ENCODE measurements at regions not wholly inside any gene's neighbourhood (a gene's known extent, or its start where the extent isn't known, plus 50 kb on each side); places are given as distances from the start of the nearest gene placed in this dataset.

GRCh38 chr16:66240631-66241395 lies 125.7 kb upstream of the CDH5 start:
- Mint-ChIP-seq H3K4me3 (no peak overlapping the region), H3K36me3 (ENCODE audit: insufficient read depth in 2 of 2) (no peaks in the 10 kb centered on the region), H3K4me1 (ENCODE audit: low read depth) (no peaks in the 10 kb centered on the region), H3K9me3 (peaks cover 2% of the 10 kb centered on the region in 2 donors), H3K27me3 (ENCODE audit: low read depth) (no peaks in the 10 kb centered on the region), H3K27ac (no peak overlapping the region)
- DNase-seq (no peak), ATAC-seq (replicated peaks in 1 of 2) (no peak)

GRCh38 chr16:66240088-66240487 lies 126.4 kb upstream of the CDH5 start:
- peaks cover 2% of the 10 kb centered on the region in 2 donors for H3K9me3 Mint-ChIP-seq

DNA sequence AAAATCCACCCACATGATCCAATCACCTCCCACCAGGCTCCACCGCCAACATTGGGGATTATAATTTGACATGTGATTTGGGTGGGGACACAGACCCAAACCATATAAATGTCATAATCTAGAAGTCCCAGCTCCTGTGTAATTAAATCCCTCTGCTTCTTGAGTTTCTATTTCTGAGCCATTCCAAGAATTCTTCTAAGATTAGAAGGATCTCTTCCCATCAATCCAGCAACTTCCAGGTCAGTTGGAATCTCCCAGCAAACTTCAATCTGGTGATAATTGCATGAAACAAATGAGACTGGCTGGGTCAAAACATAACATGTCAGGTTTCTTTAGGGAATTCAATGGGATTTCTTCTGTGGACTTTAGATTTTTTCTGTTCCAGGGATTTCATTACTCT lies 127.8 kb upstream of the CDH5 start:
- no peak overlapping the region for H3K27ac Mint-ChIP-seq
- DNase-seq (no peak), ATAC-seq (replicated peaks in 1 of 2) (no peak)
- no peaks in the 10 kb centered on the region for H3K4me1 Mint-ChIP-seq (ENCODE audit: low read depth)
- H3K4me3 Mint-ChIP-seq: no peak overlapping the region
- H3K9me3 Mint-ChIP-seq: peaks cover 2% of the 10 kb centered on the region in 2 donors
- no peaks in the 10 kb centered on the region for H3K27me3 Mint-ChIP-seq (ENCODE audit: low read depth)
- H3K36me3 Mint-ChIP-seq (ENCODE audit: insufficient read depth in 2 of 2): no peaks in the 10 kb centered on the region

More at GRCh38 chr16:66240088-66240487, 126.4 kb upstream of the CDH5 start:
- Mint-ChIP-seq H3K36me3 (ENCODE audit: insufficient read depth in 2 of 2) (no peaks in the 10 kb centered on the region), H3K27ac (no peak overlapping the region), H3K4me1 (ENCODE audit: low read depth) (no peaks in the 10 kb centered on the region), H3K27me3 (ENCODE audit: low read depth) (no peaks in the 10 kb centered on the region), H3K4me3 (no peak overlapping the region)
- ATAC-seq (replicated peaks in 1 of 2) (no peak), DNase-seq (no peak)

DNA sequence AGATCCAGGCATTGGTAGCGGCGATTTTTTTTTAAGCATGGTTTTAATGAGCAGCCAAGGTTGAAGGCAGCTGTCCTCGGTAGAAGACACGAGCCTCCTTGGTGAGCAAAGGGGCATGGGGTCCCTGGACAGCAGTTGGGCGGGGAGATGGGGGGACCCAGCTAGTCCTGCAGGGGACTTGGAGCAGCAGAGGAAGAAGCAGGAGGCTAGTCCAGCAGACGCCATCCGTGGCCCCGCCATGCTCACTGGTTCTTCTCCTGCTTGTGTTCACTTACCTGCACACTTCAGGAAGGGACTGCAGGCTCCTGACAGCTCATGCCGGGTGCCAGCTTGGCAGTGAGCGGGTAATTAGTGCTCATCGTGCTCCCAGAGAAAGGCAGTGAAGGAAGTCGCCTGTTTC lies 130.2 kb upstream of the CDH5 start:
- no peaks in the 10 kb centered on the region for H3K4me1 Mint-ChIP-seq (ENCODE audit: low read depth)
- ATAC-seq (replicated peaks in 1 of 2) (no peak), DNase-seq (no peak)
- H3K9me3 Mint-ChIP-seq: peaks cover 2% of the 10 kb centered on the region in 2 donors
- H3K4me3 Mint-ChIP-seq: no peak overlapping the region
- no peak overlapping the region for H3K27ac Mint-ChIP-seq
- no peaks in the 10 kb centered on the region for H3K36me3 Mint-ChIP-seq (ENCODE audit: insufficient read depth in 2 of 2)
- H3K27me3 Mint-ChIP-seq (ENCODE audit: low read depth): no peaks in the 10 kb centered on the region

- DNase-seq: no peak
- H3K9me3 Mint-ChIP-seq: no peaks in the 10 kb centered on the region
- H3K36me3 Mint-ChIP-seq (ENCODE audit: insufficient read depth in 2 of 2): no peaks in the 10 kb centered on the region
- no peaks in the 10 kb centered on the region for H3K27me3 Mint-ChIP-seq (ENCODE audit: low read depth)
- no peak for ATAC-seq (replicated peaks in 1 of 2)
- no peak overlapping the region for H3K4me3 Mint-ChIP-seq
- H3K4me1 Mint-ChIP-seq (ENCODE audit: low read depth): no peaks in the 10 kb centered on the region
- no peak overlapping the region for H3K27ac Mint-ChIP-seq
Observed at GRCh38 chr16:66231452-66232160, 134.9 kb upstream of the CDH5 start.

- Mint-ChIP-seq H3K27me3 (ENCODE audit: low read depth) (no peaks in the 10 kb centered on the region), H3K4me3 (no peak overlapping the region), H3K4me1 (ENCODE audit: low read depth) (no peaks in the 10 kb centered on the region), H3K36me3 (ENCODE audit: insufficient read depth in 2 of 2) (no peaks in the 10 kb centered on the region), H3K9me3 (no peaks in the 10 kb centered on the region), H3K27ac (no peak overlapping the region)
- DNase-seq: no peak
- no peak for ATAC-seq (replicated peaks in 1 of 2)
Observed at GRCh38 chr16:66229651-66230050, 136.8 kb upstream of the CDH5 start.

DNA sequence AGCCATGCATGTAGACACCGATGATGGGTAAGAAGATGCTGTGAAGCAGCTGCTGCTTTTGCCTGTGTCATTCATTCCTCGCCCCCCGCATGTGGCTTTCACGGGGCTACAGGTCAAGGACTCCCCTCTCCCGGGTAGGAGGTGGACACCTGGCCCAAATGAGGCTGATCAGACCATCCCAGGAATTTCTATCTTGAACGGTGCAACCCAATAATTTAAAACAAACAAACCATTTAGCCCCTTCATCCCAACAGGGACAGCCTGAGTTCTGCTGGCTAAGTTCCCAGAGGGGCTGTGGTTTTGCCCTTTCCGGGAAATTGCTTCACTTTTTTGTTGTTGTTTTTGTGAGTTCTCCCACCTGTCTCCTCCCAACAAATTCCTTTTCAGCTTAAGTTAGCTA lies 137.7 kb upstream of the CDH5 start:
- no peak for DNase-seq
- Mint-ChIP-seq H3K36me3 (ENCODE audit: insufficient read depth in 2 of 2) (no peaks in the 10 kb centered on the region), H3K27ac (no peak overlapping the region), H3K27me3 (ENCODE audit: low read depth) (no peaks in the 10 kb centered on the region), H3K4me1 (ENCODE audit: low read depth) (no peaks in the 10 kb centered on the region), H3K4me3 (no peak overlapping the region), H3K9me3 (no peaks in the 10 kb centered on the region)
- no peak for ATAC-seq (replicated peaks in 1 of 2)

DNA sequence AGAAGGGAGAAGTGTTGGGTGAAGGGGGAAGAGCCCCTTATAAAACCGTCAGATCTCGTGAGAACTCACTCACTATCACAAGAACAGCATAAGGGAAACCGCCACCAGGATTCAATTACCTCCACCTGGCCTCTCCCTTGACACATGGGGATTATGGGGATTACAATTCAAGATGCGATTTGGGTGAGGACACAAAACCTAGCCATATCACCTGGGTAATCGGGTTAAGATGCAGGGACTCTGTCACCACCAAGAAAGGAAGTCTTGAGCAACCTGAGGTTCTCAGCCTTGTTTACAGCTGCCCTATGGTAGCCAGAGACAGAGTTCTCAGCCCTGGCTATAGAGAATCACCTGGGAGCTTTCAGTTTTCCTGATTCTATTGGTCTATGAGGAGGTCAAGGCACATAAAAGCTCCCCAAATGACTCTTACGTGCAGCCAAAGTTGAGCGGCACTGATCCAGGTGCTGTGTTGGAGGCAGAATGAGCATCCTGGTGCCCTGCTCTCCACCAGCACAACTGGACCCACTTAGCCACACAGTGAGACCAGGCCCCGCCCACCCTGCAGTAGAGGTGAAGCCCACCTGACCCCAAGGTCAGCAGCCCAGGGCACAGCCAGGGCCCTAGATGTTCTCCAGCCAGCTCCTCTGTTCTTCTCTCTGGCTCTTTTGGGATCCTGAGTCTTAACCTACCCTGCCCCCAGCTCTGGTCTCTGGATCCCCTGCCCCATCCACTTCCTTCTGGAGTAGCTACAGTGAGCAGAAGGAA lies 138.5 kb upstream of the CDH5 start:
- no peaks in the 10 kb centered on the region for H3K4me1 Mint-ChIP-seq (ENCODE audit: low read depth)
- H3K9me3 Mint-ChIP-seq: no peaks in the 10 kb centered on the region
- DNase-seq (no peak), ATAC-seq (replicated peaks in 1 of 2) (no peak)
- H3K36me3 Mint-ChIP-seq (ENCODE audit: insufficient read depth in 2 of 2): no peaks in the 10 kb centered on the region
- no peak overlapping the region for H3K27ac Mint-ChIP-seq
- H3K27me3 Mint-ChIP-seq (ENCODE audit: low read depth): no peaks in the 10 kb centered on the region
- H3K4me3 Mint-ChIP-seq: no peak overlapping the region

DNA sequence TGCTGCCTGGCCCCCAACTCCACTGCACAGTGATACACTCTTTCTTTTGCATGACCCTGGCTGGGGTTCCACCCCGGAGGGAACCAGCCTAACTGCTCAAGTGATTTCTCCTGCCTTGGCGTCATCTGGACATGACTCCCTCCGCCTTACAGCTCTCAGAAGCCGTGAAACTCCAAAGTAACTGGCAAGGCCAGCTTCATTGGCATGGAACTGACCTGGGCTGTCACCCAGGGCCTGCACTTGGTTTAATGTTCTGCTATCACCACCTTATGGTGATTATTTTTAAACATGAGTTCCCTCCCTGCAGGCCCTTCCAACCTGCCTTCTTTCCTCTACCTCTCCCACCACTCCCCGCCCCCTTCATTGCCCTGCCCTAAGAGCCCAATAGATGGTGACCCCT lies 139.7 kb upstream of the CDH5 start:
- Mint-ChIP-seq H3K4me3 (no peak overlapping the region), H3K4me1 (ENCODE audit: low read depth) (no peaks in the 10 kb centered on the region), H3K27ac (no peak overlapping the region), H3K27me3 (ENCODE audit: low read depth) (no peaks in the 10 kb centered on the region), H3K36me3 (ENCODE audit: insufficient read depth in 2 of 2) (no peaks in the 10 kb centered on the region), H3K9me3 (peaks cover 0 to 1% of the 10 kb centered on the region in 2 donors)
- ATAC-seq (replicated peaks in 1 of 2) (no peak), DNase-seq (no peak)

DNA sequence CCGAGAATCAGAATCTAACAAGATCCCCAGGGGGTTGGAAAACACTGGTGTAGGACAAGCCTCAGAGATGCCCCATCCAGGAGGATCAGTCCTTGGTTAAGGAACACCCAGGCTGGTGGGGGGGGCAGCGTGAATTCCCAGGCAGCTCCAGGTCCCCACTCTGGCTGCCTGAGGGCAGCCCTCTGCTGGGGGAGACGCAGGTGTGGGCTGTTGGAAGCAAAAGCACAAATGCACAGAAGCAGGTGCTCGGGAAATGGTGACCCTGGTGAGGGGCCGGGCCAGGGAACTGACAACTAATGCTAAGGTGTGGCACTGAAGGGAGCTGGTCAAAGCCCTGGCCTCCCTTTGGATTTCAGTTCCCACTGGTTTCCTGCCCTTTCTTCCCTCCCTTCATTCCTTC lies 140.8 kb upstream of the CDH5 start:
- H3K27me3 Mint-ChIP-seq (ENCODE audit: low read depth): no peaks in the 10 kb centered on the region
- no peaks in the 10 kb centered on the region for H3K4me1 Mint-ChIP-seq (ENCODE audit: low read depth)
- DNase-seq (no peak), ATAC-seq (replicated peaks in 1 of 2) (no peak)
- H3K9me3 Mint-ChIP-seq: peaks cover 0 to 1% of the 10 kb centered on the region in 2 donors
- no peaks in the 10 kb centered on the region for H3K36me3 Mint-ChIP-seq (ENCODE audit: insufficient read depth in 2 of 2)
- H3K4me3 Mint-ChIP-seq: no peak overlapping the region
- H3K27ac Mint-ChIP-seq: no peak overlapping the region

DNA sequence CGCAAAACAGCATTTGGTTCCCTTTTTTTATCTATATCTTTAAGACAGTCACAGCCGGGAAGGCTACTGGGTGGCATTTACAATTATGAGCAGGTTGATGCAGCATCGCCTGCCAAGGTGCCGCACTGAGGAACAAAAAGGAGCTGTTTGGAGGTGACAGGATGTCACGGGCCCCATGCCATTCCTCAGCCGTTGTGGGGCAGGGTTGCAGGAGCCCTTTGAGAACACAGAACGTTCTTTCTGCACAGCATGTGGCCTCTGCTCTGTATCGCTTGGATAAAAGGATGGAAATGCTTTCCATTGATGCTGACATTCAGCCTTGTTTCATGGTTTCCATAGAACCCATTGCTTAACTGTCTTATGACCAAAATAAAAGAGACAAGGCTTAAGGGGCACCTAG lies 141.9 kb upstream of the CDH5 start:
- DNase-seq: no peak
- Mint-ChIP-seq H3K9me3 (peaks cover 0 to 1% of the 10 kb centered on the region in 2 donors), H3K4me3 (no peak overlapping the region), H3K27me3 (ENCODE audit: low read depth) (no peaks in the 10 kb centered on the region), H3K4me1 (ENCODE audit: low read depth) (no peaks in the 10 kb centered on the region), H3K36me3 (ENCODE audit: insufficient read depth in 2 of 2) (no peaks in the 10 kb centered on the region), H3K27ac (no peak overlapping the region)
- no peak for ATAC-seq (replicated peaks in 1 of 2)

DNA sequence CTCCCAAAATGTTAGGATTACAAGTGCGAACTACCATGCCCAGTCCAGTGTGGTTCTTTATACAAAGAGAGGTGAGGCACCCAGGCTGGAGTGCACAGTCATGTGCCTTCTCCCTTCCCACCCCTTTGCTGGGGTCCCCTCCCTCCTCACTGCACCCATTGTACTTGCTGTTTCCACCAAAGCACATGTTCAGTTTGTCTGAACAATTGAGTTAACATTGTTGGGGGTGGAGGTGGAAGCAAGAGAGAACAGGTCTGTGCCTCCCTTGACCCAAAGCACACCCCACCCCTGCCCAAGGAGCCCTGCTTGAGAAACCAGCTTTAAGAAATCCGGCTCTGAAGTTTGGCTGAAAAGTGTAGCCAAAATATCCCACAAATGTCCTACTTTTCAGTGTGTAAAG lies 142.3 kb upstream of the CDH5 start:
- no peaks in the 10 kb centered on the region for H3K27me3 Mint-ChIP-seq (ENCODE audit: low read depth)
- H3K4me1 Mint-ChIP-seq (ENCODE audit: low read depth): no peaks in the 10 kb centered on the region
- no peak for DNase-seq
- no peak overlapping the region for H3K4me3 Mint-ChIP-seq
- no peak overlapping the region for H3K27ac Mint-ChIP-seq
- H3K36me3 Mint-ChIP-seq (ENCODE audit: insufficient read depth in 2 of 2): no peaks in the 10 kb centered on the region
- ATAC-seq (replicated peaks in 1 of 2): no peak
- peaks cover 0 to 1% of the 10 kb centered on the region in 2 donors for H3K9me3 Mint-ChIP-seq

GRCh38 chr16:66223176-66223780 lies 143.2 kb upstream of the CDH5 start:
- H3K4me1 Mint-ChIP-seq (ENCODE audit: low read depth): no peaks in the 10 kb centered on the region
- H3K4me3 Mint-ChIP-seq: no peak overlapping the region
- peaks cover 0 to 1% of the 10 kb centered on the region in 2 donors for H3K9me3 Mint-ChIP-seq
- H3K27me3 Mint-ChIP-seq (ENCODE audit: low read depth): no peaks in the 10 kb centered on the region
- ATAC-seq (replicated peaks in 1 of 2): no peak
- H3K36me3 Mint-ChIP-seq (ENCODE audit: insufficient read depth in 2 of 2): no peaks in the 10 kb centered on the region
- no peak for DNase-seq
- H3K27ac Mint-ChIP-seq: no peak overlapping the region
